H4 (cell line): ENCODE measurements at regions not wholly inside any gene's neighbourhood (a gene's known extent, or its start where the extent isn't known, plus 50 kb on each side); places are given as distances from the start of the nearest gene placed in this dataset.

ENCODE experiments used
- DNase-seq: peaks from one replicate; pipeline ENCODE4 v3.0.0-alpha.2; 2015; ENCODE audit warnings: low spot score

DNA sequence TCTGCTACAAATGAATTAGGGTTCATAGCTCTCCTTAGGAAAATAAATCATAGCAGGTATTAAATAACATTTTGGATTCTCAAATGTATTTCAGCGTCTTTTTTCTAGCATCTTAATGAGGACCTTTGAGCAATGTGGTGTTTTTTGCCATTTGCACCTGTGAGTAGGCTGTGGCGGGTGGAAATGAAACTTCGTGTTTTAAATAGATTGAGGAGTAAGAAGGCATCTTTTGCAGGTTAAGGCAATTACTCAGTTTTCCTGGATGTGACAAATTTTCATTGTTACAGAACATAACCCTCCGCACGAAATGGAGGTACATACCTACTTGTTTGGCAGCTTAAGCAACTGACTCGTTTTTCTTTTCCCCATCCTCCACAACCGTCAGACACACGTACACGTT, 708.9 kb upstream of the NRSN1 start:
- DNase-seq, result no peak

DNA sequence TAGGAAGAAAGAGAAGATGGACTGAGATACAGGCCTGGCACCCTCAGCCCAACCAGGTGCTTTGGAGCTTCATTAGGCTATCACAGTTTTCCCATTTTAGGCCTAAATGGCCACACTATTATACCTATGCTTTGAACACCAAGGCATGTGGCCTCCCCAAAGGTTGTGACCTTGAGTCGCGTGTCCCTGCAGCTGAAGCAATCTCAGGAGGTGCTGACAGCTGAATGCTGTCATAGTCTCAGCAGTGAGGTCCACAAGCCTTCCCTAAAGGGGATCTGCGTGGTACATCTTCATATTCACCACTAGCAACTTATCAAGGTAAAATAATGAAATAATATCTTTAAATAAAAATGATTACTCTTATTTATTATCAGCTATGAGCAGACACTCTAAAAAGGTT, 707.9 kb upstream of the NRSN1 start:
- DNase-seq, result no peak

DNA sequence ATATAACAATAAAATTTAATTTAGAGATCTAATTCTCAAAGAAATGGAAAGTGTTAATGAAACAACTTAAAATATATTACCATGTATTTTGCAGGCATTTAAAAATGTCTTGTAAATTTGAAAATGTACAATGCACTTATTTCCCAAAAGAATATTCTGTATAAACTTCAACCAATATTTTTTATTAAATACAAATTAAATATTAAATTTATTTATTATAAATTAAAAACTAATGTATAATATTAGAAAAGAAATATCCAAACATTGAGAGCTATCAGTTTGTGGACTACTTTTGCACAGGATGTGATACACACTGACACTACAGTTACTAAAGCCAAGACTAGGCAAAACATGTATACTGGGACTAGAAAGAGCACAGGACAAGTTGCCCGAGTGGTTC, 707.0 kb upstream of the NRSN1 start:
- DNase-seq, result no peak

- no peak for DNase-seq
Measured at GRCh38 chr6:23420659-23421350, 705.2 kb upstream of the NRSN1 start.

- DNase-seq, result no peak
Measured at GRCh38 chr6:23424584-23424983, 701.4 kb upstream of the NRSN1 start.

DNA sequence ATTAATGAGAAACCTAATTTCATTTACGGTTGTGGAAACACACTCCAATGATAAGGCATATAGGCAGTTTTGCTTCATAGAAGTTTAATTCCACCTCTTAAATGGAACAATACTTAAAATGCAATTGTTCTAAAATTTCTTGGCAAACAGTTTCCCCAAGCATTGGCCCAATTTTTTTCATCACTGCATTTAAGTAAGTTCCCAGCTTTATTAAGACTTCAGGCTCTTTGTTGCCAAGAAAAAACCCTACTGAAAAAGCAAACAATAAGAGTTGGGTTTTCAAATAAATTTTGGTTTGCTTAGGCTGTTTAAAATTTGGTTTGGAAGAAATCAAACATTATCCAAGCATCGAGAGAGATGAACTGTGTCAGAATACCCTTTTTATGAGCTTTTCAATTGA, 690.9 kb upstream of the NRSN1 start:
- DNase-seq, result no peak

DNA sequence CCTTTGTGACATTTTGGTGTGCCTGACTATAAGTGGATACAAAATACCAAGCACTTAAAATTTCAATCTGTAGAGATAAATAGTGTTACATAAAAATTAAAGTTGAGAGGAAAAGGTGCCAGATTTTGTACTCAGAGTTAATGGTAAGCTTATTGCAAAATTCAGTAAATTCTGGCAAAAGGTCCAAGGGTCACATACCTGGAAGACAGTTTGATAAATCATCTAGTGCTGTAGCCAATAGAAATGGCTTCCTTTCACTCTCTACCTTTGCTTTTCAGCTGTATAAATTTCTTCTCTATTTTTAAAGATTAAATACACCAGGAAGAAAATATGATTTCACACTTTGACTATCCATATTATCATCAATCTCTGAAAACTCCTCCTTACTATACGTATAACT, 690.2 kb upstream of the NRSN1 start:
- no peak for DNase-seq

DNA sequence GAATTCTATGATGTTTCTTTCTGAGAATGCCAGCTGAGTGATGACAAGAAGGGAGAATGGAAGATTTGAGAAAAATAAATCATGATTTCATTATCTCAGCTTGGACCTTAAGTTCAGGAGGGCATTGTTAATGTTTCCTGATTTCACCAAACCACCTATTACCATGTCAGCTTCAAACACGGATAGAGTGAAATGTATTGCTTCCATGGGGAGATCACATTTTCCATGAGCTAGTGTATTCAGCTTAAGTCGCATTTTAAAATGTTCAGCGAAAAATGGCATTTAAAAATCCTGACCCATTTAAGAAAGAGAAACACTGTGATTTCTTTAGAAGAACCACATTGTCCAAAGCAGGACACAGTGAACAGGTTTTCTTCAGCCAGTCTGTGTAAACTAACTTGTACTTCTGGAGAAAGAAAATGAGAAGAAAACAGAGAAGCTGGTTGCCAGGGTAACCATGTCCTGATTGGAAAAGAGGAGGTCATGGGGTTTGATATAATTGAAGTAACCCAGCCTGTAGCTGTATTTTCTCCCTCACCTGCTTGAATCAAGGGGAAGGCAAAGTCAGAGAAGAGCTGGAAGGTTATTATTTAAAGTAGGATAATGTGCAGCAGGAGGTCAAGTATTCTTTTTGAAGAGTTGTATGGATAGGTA, 684.1 kb upstream of the NRSN1 start:
- DNase-seq, result no peak

GRCh38 chr6:23445157-23445710, 680.8 kb upstream of the NRSN1 start:
- DNase-seq, result no peak

- DNase-seq, result peak; percentile 61
Measured at GRCh38 chr6:23446469-23446967, 679.5 kb upstream of the NRSN1 start.

DNA sequence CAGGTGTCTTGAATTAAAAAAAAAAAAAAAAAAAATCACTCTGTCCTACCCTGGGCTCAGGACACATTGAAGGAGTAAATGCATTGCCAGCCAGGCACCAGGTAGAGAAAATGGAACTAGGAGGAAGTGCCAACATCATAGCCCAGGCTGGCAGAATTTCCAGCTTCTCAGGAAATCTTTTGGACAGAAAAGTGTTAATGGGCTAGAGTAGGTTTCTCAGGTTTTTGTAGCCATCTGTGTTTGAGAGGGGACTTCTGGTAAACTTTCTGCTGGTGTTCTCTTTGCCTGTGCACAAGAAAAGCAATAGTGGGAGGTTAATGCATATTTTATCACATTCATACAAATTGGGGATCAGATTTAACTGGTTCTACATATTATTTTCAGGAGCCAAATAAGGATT, 678.3 kb upstream of the NRSN1 start:
- no peak for DNase-seq

- no peak for DNase-seq
Measured at GRCh38 chr6:23448281-23448680, 677.7 kb upstream of the NRSN1 start.

GRCh38 chr6:23454080-23454976, 671.7 kb upstream of the NRSN1 start:
- peak; percentile 20 for DNase-seq

- no peak for DNase-seq
Measured at GRCh38 chr6:23455754-23456153, 670.3 kb upstream of the NRSN1 start.

DNA sequence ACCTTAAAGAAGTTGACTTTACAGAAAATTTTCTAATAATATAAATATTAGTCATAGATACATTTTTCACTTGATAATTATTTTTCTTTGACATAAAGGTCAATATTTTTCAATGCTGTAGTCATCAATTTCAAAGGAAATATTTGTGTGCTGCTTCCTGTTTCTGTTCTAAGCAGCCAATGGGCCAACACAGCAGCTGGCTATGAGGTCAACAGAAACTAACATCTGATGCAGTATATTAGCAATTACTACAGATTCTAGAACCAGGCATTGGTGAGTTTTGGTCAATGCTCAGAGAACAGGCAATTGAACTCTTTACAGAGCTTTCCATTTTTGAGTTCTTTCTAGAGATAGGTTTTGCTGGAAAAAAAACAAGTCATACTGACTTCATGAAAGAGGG, 669.6 kb upstream of the NRSN1 start:
- DNase-seq, result no peak

DNA sequence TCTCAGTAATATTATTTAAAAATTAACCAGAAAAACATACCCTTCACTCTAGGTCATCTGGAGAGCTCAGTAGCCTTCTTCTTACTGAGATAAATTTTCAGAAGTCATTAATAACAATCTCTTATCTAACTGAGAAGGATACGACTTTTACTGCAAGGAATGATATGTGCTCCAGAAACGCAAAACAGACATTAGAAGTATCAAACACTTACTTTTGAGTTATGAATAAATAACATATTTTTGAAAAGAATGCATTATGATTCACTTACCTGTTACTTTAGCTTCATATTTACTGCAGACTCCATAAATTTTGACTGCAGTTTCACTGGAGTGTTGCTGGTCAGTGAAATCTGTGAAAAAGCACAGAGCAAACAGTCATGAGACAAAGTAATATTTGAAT, 668.7 kb upstream of the NRSN1 start:
- DNase-seq, result no peak

GRCh38 chr6:23465912-23466311, 660.1 kb upstream of the NRSN1 start:
- DNase-seq, result no peak

DNA sequence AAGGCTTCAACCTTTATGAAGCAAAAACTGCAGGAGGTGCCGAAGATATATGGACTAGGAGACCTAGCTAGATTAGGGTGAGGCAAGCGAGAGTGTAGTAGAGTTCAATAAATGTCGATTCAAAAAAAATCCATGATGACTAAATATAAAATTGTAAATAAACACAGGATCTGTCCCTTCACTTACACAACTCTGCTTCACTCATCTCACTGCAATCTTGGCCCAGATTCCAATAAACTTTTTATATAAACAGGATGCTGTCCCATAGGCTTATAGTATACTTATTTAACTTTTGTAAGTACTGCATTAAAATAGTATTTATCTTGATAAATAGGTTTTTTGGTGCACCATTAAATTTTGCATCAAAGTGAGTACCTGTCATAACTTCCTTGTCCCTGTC, 648.4 kb upstream of the NRSN1 start:
- DNase-seq, result no peak

- no peak for DNase-seq
Measured at GRCh38 chr6:23478312-23478711, 647.7 kb upstream of the NRSN1 start.

DNA sequence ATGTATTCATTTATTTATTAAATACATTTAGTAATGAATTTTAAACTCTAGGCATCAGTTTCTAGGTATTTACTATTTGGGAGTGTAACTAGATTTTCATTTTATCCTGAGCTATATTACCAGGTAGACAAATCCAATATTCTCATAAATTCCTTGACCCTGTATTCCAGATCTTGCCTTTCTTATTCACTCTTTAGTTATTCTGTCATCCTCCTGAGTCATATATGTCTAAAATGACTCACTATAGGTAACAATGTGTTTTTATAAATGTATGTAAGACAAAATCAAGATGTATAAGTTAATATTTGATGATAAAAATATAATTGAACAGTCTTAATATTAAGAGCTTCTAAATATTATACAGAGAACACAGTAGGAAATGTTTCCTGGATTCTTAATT, 642.1 kb upstream of the NRSN1 start:
- DNase-seq, result no peak

GRCh38 chr6:23494367-23494766, 631.6 kb upstream of the NRSN1 start:
- DNase-seq, result no peak

DNA sequence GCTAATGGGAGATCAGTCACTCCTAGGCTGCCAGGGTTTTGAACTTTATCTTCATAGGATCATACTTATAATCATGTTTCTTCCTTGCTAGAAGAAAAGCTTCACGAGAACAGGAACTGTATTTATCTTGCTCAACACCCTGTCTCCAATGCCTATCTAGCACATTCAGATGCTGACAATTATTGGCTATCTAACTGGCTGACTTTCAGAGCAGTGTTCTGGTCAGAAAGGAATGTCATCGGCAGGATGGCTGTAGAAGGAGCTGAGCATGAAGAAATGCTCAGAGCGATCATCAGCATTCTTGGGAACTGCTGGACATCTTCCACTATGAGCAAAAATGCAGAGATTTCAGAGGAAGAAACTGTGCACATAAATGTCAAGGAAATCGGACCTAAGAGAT, 628.0 kb upstream of the NRSN1 start:
- DNase-seq, result no peak
